ENCODE measurements at regions not wholly inside any gene's neighbourhood (a gene's known extent, or its start where the extent isn't known, plus 50 kb on each side); places are given as distances from the start of the nearest gene placed in this dataset.

GRCh38 chr2:39515273-39515896, 78.3 kb upstream of the MAP4K3 start:
- no peak for DNase-seq

- DNase-seq, result no peak
Observed at GRCh38 chr2:39515897-39516346, 78.8 kb upstream of the MAP4K3 start.

DNA sequence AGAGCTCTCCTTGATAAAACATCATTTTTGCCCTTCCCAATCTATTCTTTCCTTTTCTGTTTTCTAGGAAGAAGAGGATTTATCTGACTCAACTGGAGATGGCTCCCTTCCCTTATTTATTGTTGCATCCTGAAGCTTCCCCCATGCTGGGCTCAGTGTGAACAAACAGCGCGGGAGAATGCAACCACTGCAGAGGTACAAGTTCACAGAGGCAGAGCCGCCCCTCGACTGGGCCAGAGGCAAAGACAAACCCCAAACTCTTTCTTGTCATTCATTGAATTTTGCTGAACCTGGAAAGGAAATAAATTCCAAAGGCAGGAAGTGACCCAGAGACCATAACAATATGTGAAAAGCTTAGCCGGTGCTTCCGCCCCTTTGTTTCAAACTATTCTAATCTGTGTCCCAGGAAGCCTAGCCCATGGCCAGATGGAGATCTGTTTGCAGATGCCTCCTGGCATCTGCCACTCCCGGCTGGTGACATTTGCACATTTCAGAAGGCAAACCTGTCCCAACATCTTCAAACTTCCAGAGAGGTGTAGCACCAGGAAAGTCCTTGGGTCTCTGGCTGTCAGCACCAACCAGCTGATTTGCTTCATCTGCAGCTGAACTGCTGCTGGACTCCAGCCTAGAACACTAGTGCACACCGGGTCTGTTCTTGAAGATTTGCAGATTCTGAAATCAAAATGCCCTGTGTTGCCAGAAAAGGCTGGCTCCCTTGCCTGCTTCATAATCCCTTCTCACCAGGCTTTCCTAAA, 79.4 kb upstream of the MAP4K3 start:
- DNase-seq, result peak; percentile 49

- no peak for DNase-seq
Observed at GRCh38 chr2:39517102-39517436, 80.0 kb upstream of the MAP4K3 start.

- DNase-seq, result no peak
Observed at GRCh38 chr2:39517622-39518021, 80.5 kb upstream of the MAP4K3 start.

- DNase-seq, result no peak
Observed at GRCh38 chr2:39519886-39520285, 82.8 kb upstream of the MAP4K3 start.

DNA sequence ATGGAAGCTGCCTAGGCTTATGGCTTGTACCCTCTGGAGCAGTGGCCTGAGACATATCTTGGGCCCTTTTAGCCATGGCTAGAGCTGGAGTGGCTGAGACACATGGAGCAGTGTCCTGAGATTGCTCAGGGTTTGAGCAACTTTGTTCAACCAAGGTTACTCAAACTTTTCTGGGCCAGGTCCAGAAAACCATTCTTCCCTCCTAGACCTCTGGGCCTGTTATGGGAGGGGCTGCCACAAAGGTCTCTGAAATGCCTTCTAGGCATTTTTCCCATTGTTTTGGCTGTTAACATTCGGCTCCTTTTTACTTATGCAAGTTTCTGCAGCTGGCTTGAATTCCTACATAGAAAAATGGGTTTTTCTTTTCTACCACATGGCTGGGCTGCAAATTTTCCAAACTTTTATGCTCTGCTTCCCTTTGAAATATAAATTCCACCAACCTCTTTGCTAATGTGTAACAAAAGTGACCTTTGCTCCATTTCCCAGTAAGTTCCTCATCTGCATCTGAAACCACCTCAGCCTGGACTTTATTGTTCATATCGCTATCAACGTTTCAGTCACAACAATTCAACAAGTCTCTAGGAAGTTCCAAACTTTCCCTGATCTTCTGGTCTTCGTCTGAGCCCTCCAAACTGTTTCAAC, 84.9 kb upstream of the MAP4K3 start:
- no peak for DNase-seq

DNA sequence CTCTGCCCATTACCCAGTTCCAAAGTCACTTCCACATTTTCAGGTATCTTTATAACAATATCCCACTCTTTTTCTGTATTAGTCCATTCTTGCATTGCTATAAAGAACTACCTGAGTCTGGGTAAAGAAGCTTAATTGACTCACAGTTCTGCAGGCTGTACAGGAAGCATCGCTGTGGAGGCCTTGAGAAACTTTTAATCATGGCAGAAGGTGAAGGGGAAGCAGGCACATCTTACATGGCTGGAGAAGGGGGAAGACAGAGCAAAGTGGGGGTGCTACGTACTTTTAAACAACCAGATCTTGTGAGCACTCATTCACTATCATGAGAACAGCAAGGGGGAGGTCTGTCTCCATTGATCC, 85.4 kb upstream of the MAP4K3 start:
- no peak for DNase-seq

GRCh38 chr2:39523308-39524044, 86.4 kb upstream of the MAP4K3 start:
- DNase-seq, result peak; percentile 95

DNA sequence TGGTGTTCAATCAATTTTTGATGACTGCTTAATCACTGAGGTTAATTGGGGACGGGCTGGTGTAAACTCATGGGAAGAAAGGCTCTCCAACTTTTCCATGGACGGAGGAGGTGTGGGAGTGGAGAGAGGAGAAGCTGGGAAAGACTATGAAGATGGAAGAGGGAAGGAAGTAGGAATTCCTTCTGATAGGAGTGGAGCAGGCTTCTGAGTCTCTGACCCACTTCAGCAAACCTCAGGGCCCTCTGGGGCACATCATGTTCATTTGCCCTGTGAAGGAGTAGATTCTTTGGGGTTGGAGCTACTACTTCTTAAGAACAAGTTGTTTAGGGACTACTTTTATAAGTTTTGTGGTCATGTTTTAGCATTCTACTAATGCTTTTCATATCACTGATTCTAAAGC, 87.0 kb upstream of the MAP4K3 start:
- DNase-seq, result peak; percentile 21

DNA sequence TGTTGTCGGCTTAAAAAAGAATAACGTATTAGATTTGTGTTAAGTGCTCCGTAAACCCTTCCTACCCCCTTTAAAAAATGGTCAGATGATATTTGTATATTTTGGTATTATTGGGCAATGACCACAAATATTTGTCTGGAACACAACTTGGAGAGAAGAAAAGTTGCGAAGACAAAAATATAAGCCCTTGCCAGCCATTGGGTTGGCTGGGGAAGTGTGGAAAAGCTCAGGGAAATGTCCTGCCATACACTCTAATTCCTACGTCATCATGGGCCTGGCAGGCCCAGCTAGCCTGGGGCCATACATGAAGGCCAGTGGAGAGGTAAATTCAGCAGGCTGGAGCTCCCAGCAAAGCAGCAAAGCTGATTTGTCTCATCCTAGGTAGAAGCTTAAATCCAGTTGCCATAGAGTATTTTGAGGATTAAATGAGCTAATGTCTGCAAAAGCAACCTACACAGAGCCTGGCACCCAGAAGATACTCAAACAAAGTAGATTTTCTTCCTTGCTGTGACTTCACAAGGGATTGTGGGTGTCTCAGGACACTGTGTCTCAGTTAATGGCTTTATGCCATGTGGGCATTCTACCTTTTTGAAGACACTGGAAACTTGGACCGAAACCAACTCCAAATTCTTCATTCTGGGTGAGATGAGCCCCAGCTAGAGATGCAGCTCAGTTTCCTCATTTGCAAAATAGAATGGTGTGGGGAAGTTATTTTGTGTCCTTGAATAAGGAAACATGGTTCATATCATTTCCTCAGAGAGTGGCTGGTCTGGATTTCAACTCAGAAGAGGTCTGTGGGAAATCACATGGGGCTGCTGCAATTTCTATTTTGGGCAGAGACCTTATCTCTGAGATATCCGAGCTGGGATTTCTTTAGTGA, 87.9 kb upstream of the MAP4K3 start:
- DNase-seq, result peak; percentile 19

GRCh38 chr2:39525636-39526412, 88.7 kb upstream of the MAP4K3 start:
- DNase-seq, result no peak

DNA sequence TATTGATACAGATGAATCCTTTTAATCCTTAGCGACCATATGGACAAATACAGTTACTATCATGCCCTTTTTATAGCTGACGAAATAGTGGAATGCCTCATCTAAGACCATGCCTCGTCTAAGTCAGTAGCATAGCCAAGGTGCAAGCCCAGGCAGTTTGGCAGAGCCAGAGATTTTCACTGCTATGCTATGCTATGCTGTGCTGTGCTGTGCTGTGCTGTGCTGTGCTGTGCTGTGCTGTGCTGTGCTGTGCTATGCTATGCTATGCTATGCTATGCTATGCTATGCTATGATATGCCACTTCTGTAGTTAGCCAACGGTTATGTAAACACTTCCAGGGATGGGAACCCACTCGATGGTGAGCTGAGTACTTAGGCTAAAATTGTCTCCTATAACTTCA, 91.6 kb upstream of the MAP4K3 start:
- no peak for DNase-seq

- no peak for DNase-seq
Observed at GRCh38 chr2:39529836-39530235, 92.8 kb upstream of the MAP4K3 start.

DNA sequence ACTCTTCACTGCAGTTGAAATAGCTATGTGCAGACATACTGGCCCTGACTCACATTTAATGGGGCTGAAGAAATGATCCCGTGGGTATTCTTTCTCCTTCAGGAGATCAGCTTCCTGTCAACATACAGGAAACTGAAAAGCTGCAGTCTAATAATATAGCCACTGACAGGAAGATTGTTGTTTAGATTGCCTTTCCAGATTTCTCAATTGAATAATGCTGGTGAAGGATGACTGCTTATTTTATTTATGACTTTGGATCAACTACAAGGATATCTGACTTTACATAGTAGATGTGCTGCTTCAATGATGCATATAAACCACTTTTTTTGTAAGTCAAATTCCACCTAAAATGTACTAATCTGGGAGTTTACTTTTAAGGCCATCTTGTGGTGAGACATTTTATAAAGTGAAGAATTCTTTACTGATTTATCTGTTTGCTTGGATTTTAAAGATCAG, 93.4 kb upstream of the MAP4K3 start:
- peak; percentile 83 for DNase-seq

DNA sequence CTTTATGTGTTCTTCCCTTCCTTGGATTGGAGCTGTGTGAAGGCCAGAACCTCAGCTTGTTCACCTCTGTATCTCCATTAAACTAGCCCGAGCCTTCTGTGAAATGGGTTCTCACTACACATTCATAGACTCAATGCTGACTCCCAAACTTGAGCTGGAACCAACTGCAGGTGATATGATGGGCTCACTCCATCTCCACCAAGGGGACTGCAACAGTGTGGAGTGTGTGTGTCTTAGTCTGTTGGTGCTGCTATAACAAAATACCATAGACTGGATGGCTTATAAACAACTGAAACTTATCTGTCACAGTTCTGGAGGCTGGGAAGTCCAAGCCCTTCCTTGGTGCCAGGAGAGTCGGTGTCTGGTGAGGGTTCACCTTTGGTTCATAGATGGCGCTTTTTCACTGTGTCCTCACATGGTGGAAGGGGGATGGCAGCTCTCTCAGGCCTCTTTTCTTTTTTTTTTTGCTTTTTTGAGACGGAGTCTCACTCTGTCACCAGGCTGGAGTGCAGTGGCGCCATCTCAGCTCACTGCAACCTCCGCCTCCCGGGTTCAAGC, 94.2 kb upstream of the MAP4K3 start:
- no peak for DNase-seq

DNA sequence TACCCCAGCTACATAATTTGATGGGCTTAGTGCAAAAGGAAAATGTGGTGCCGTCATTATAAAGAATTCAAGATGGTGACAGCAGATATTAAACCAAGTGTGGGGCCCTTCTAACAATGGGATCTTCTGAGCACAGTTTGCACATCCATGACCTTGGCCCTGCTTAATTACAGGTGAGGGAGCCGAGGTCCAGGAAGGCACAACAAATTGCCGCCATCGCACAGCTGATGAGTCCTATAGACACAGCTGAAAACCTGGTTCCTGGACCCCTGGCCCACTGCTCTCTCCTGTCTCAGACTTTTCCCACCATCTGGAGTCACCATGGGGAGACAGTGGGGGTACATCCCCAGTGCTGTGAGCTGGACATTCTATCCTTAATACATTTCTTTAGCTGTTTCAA, 95.8 kb upstream of the MAP4K3 start:
- no peak for DNase-seq

- DNase-seq, result peak; percentile 28
Observed at GRCh38 chr2:39534095-39534711, 97.1 kb upstream of the MAP4K3 start.

DNA sequence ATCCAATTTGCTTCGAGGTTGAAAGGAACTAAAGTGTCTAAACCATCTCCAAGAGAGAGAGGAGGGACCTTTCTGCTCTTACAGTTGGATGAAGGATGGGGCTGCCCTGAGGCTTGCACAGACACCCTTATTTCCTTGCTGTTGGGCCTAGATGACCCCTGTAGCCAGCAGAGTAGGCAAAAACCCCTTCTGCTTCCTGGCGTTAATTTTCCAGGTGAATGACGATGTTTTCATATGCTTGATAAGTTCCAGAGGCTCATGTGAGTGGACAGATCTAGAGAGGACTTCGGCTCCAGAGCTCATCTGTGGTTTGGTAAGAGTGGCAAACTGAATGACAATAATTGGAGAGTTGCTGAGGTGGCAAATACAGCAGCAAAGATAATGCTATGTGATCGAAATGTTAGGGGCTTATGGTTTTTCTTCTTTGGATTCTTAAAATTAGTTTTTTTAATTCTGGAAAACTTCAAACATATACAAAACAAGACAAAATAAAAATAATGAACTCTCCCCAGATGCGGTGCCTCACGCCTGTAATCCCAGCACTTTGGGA, 98.6 kb upstream of the MAP4K3 start:
- DNase-seq, result no peak

- no peak for DNase-seq
Observed at GRCh38 chr2:39537150-39537549, 100.1 kb upstream of the MAP4K3 start.

GRCh38 chr2:39538718-39539117, 101.6 kb upstream of the MAP4K3 start:
- DNase-seq, result no peak
